Stomach (tissue), 4 donors: ENCODE measurements at regions not wholly inside any gene's neighbourhood (a gene's known extent, or its start where the extent isn't known, plus 50 kb on each side); places are given as distances from the start of the nearest gene placed in this dataset.

Experiments
- CTCF ChIP-seq, 7 experiments: fragments of 450-650 bp in 4 of 7; fragments of 200-600 bp in 3 of 7; sonication (generic) in 3 of 7; IDR thresholded peaks; one replicate each; pipeline ENCODE4 v1.5.1; 2016 to 2019; ENCODE audit warnings: antibody characterized with exemption in 7 of 7, control low read depth in 2 of 7, mild to moderate bottlenecking in 1 of 7
- POLR2A ChIP-seq, 4 donors: fragments of 450-650 bp; IDR thresholded peaks; one replicate each; pipeline ENCODE4 v1.6.1; 2016; ENCODE audit warnings: antibody characterized with exemption in 4 of 4, control low read depth in 2 of 4, mild to moderate bottlenecking in 1 of 4, moderate library complexity in 1 of 4
- POLR2AphosphoS5 ChIP-seq, 3 donors: sonication (generic); formaldehyde crosslinking; IDR thresholded peaks; one replicate each; pipeline ENCODE4 v1.6.1; 2016; ENCODE audit warnings: antibody characterized with exemption in 3 of 3

GRCh38 chr7:138346975-138347374 is 113.1 kb upstream of the TRIM24 start:
- TF ChIP-seq CTCF (IDR thresholded peaks at IDR 0.05) (no peak), POLR2AphosphoS5 (IDR thresholded peaks at IDR 0.05) (no peak), POLR2A (IDR thresholded peaks at IDR 0.05) (no peak)
